ENCODE measurements at regions not wholly inside any gene's neighbourhood (a gene's known extent, or its start where the extent isn't known, plus 50 kb on each side); places are given as distances from the start of the nearest gene placed in this dataset.

GRCh38 chr6:138719744-138720143, 53.8 kb upstream of the CCDC28A start:
- Histone ChIP-seq H3K4me1 (peaks cover 0 to 30% (median 10%) of the 10 kb centered on the region in 6 donors), H3K4me3 (no peak overlapping the region), H3K9me3 (peaks cover 0 to 7% (median 4%) of the 10 kb centered on the region in 8 donors), H3K36me3 (no peaks in the 10 kb centered on the region), H3K27me3 (replicated peaks in 1 of 7) (no peaks in the 10 kb centered on the region), H3K27ac (peak overlapping the region in 7 of 8 donors; percentile 4 to 74 (median 70))
- intact Hi-C loops (cut with DNase I; ENCODE audit: low total_unique reads), result no loop called here
- TF ChIP-seq POLR2A (IDR thresholded peaks at IDR 0.05), result no peak
- no peak for DNase-seq
- WGBS, 5 donors, result 42 to 65% (median 62%) methylated on average over 1 of the region's 1 CpG

DNA sequence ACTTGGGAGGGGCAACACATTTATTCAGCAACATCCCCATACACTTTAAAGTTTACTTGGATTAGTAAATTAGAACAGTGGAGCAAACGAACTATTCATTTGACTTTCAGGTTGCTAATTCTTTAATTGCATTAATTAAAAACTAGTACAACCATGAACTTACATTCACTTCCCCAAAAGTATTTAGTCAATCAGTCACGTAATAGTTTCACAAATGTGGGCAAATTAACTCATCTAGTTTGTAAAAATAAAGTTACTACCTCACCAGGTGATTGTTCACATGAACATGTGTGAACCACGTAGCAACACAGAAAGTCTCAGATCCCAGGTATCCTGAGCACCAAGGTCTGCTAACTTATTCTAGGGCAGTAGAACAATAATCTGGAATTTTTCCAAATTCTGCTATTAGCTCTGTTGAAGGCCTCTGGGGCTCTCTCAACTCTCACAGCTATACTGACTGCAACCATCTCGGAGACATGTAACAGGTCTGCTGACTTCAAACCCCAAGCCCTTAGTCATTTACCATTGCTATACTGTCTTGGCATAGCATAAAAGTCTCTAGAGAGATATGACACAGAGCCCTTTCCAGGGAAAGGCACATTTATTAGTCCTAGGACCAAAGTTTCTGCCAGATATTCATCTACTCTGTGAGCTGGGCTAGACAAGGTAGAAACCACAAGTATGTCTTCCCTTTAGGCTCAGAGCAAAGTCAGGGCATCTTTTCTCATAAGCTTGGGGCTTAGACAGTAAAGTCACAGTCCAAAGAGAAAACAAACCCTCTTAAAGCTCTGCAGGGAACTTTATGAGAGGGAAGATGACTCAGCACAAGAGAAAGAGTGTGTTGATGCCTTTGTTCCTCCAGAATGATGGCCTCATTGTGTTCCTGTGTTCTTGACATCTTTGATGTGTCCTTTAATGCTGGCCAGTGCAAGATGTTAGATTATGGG, 50.9 kb upstream of the CCDC28A start:
- Histone ChIP-seq H3K4me1 (peaks cover 0 to 31% (median 10%) of the 10 kb centered on the region in 6 donors), H3K27me3 (replicated peaks in 1 of 7) (no peaks in the 10 kb centered on the region), H3K36me3 (no peaks in the 10 kb centered on the region), H3K27ac (peak overlapping the region in 2 of 8 donors; percentile 12 to 30), H3K9me3 (no peaks in the 10 kb centered on the region), H3K4me3 (no peak overlapping the region)
- DNase-seq, result no peak
- WGBS, 5 donors, result 66 to 77% (median 74%) methylated on average over 4 of the region's 4 CpGs
- TF ChIP-seq POLR2AphosphoS5 (IDR thresholded peaks at IDR 0.05), result no peak
- intact Hi-C loops (cut with DNase I; ENCODE audit: low total_unique reads), result no loop called here

Data from spleen (tissue), 11 donors.